Retinal pigment epithelial cell (primary cell): ENCODE measurements at regions not wholly inside any gene's neighbourhood (a gene's known extent, or its start where the extent isn't known, plus 50 kb on each side); places are given as distances from the start of the nearest gene placed in this dataset.

Source experiments
- DNase-seq: peaks from one replicate; pipeline ENCODE4 v3.0.0-alpha.2; 2010; ENCODE audit warnings: low read depth
- H3K4me3 ChIP-seq: 2 replicates; pipeline ENCODE4 v1.5.1; 2011; ENCODE audit warnings: mild to moderate bottlenecking, low read length, control low read depth, moderate library complexity
- CTCF ChIP-seq: conservative IDR thresholded peaks from 2 replicates; pipeline ENCODE4 v1.5.1; 2011; ENCODE audit warnings: low read depth, low read length, control low read depth, inconsistent platforms

GRCh38 chr15:38672814-38673670 is 108.4 kb upstream of the RASGRP1 start:
- H3K4me3 ChIP-seq, result no peak overlapping the region
- TF ChIP-seq CTCF, result no peak
- no peak for DNase-seq

DNA sequence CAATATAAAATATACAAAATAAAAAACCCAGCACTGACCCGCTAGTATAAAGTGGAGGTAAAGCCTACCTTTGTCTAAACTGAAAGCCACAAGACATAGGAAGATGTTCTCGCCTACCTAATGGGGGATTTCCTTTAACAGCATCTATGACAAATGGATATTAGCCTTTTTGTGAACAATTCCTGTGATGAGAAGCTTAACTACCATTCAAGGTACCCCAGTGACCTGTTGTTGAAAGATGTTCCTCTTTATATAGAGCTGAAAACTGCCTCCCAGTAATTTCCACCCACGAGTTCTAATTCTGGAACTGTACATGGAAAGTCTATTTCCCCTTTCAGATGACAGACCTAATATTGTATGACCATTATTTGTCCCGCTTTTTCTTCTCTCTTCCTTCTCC is 109.8 kb upstream of the RASGRP1 start:
- H3K4me3 ChIP-seq, result no peak overlapping the region
- DNase-seq, result no peak
- no peak for TF ChIP-seq CTCF

GRCh38 chr15:38678281-38678680 is 113.7 kb upstream of the RASGRP1 start:
- no peak for TF ChIP-seq CTCF
- no peak for DNase-seq
- no peak overlapping the region for H3K4me3 ChIP-seq

GRCh38 chr15:38680775-38681174 is 116.2 kb upstream of the RASGRP1 start:
- TF ChIP-seq CTCF, result no peak
- no peak for DNase-seq
- no peak overlapping the region for H3K4me3 ChIP-seq

GRCh38 chr15:38682363-38682762 is 117.7 kb upstream of the RASGRP1 start:
- H3K4me3 ChIP-seq, result no peak overlapping the region
- no peak for TF ChIP-seq CTCF
- DNase-seq, result no peak

GRCh38 chr15:38682861-38683260 is 118.2 kb upstream of the RASGRP1 start:
- no peak for TF ChIP-seq CTCF
- no peak for DNase-seq
- H3K4me3 ChIP-seq, result no peak overlapping the region
